HG03108 (cell line): ENCODE measurements at regions not wholly inside any gene's neighbourhood (a gene's known extent, or its start where the extent isn't known, plus 50 kb on each side); places are given as distances from the start of the nearest gene placed in this dataset.

Experiments used
- ATAC-seq: cut with Tn5 transposase; IDR thresholded peaks from one replicate; pipeline ENCODE4 v1.9.1; 2021; ENCODE audit warnings: moderate library complexity; ENCODE audit not compliant: unreplicated experiment

DNA sequence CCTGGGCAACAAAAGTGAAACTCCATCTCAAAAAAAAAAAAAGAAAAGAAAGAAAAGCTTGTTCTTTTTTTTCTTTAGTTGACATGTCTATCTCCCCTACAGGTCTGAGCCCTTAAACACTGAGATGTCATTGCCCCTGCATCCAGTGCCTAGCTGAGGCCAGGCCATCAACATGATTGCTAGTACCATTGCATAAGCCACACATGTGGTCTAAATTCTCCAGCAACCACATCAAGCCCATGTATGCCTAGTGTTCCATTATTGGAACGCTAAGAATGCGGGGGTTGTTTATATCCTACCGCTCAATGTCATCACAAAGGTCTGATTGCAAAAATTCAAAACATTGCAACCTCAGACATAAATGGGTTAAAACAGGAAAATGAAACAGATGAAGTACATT is 62.7 kb downstream of the NPTX2 start:
- ATAC-seq: no peak

DNA sequence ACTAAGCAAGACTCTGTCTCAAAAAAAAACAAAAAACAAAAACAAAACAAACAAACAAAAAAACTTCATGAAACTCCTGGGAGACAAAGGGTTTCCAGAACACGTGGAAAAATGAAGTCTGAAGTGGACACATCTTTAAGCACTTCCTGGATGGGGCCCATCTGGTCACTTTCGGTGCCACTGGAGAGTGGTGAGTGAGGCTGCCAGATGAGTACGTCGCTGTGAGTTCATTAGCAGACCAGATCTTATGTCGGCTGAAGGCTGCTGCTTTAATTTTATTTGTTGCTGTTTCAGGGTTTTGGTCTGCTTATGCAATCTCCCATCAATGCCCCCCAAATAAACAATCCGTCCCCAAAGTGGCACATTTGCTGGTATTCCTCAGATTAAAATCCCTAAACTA is 64.4 kb downstream of the NPTX2 start:
- ATAC-seq: no peak

DNA sequence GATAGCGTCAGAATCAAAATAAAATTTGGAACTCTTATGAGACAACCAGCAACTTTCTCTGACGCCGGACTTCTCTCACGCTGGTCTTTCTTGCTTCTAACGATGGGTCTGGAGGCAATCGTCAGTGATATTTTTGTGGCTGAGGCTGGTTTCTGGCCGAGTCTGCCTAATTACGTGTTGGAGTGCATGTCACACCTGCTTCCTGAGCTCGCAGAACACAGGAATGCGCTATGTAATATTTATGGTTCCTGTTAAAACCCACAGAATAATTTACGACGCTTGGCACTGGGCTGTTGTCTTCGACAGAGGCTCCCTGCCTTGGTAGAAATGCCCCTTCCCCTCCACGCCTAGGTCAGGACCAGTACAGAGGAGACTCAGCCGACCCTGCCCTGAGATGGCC is 64.9 kb downstream of the NPTX2 start:
- no peak for ATAC-seq

DNA sequence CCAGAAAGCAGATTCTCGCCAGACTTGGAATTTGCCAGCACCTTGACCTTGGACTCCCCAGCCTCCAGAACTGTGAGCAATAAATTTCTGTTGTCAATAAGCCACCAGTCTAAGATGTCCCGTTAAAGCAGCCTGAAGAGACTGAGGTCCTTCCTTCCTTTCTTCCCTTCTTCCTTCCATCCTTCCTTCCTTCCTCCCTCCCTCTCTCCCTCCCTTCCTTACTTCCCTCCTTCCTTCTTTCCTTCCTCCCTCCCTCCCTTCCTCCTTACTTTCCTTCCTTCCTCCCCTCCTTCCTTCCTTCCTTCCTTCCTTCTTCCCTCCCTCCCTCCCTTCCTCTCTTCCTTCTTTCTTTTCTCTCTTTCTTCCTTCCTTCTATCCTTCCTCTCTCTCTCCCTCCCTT is 66.4 kb downstream of the NPTX2 start:
- no peak for ATAC-seq

DNA sequence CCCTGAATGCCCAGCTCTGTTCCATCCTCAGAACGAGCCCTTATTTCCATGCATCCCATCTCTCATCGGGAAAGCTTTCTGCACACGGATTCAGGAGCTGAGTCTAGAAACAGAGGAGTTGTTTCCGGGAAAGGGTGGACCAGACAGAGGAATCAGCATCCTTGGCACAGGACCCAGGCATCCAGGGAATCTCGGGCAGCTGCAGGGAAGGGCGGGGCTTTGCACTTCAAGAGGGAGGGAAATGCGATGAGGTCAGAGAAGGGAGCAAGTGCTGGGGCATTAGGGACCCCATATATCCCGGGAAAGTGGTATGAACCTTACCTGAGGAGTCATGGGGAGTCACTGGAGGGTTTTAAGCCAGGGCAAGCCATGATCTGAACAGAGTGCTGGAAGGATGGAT is 68.5 kb downstream of the NPTX2 start:
- no peak for ATAC-seq

DNA sequence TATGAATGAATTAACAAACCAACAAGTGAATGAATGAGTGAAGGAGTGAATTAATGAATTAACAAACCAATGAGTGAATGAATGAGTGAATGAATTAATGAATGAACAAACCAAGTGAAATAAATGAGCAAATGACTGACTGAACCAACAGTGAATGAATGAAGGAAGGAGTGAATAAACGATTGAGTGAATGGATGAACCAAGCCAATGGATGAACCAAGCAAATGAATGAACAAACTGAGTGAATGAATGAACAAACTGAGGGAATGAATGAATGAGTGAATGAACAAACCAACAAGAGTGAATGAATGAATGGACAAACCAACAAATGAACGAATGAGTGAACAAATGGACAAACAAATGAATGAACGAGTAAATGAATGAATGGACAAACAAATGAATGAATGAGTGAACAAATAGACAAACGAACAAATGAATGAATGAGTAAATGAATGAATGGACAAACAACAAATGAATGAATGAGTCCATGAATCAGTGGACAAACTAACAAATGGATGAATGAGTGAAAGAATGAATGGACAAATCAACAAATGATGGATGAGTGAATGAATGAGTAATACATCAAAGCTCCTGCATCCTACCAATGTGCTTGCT is 69.5 kb downstream of the NPTX2 start:
- no peak for ATAC-seq

DNA sequence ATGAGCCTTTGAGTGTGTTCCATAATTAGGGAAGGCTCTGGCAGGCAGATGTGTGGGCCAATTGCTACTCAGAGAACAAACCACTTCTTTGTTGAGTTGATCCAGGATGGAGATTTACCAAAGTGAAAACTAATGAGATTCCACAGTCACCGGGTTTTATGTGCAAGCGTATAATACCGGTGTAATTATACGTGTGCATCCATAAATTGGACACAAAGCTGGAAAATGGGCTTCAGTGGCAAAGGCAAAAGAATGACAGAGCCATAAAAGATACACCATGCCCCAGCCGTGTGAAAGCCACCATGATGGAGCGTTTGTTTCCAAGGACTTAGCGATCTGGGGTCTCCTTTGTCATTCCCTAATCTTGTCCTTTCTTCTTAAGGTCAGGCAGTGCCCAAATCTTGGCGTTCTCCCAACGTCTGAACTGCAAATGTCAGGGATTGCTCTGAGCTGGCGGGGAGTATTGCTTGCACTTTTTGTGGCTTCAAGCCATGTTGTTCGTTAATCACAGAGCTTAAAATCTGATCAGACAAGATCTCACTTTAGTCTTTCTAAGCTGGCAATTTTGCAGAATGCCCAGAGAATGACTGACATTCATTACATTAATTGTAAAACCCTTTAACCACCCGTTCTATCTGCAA is 70.1 kb downstream of the NPTX2 start:
- ATAC-seq: no peak

DNA sequence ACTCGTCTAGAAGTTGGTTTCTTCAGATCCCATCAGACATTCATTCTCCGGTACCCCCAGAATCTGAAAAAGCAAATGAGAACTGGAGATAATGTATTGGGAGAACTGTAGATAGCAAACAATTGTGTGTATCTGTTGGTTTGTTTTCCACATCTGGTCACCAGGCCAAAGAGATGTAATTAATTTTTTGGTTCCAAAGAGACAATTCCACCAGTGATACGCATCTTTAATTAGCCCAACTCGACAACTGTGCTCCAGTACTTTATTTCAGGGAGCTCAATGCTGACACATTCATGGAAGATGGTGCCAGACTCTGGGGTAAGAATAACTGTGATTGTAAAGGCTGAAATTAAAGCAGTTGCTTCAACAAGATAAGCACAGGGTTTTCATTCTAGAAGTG is 74.5 kb downstream of the NPTX2 start:
- ATAC-seq: no peak

DNA sequence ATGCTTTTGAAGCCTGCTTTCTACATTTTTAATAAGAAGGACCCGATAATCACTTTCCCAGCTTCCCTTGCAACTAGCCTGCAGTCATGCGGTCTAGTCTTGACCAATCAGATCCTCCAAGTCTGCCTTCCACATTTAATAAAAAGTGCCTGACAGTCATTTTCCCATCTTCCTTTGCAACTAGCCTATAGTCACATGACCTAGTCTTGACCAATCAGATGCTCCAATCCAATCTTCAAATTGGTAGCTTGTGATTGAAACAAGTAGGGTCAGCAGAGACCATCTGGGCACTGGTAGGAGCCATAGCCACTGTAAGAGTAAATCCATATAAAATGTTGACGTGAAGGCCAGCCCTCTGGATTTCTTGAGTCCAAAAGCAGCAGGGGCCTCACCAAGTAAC is 80.0 kb downstream of the NPTX2 start:
- ATAC-seq: no peak

DNA sequence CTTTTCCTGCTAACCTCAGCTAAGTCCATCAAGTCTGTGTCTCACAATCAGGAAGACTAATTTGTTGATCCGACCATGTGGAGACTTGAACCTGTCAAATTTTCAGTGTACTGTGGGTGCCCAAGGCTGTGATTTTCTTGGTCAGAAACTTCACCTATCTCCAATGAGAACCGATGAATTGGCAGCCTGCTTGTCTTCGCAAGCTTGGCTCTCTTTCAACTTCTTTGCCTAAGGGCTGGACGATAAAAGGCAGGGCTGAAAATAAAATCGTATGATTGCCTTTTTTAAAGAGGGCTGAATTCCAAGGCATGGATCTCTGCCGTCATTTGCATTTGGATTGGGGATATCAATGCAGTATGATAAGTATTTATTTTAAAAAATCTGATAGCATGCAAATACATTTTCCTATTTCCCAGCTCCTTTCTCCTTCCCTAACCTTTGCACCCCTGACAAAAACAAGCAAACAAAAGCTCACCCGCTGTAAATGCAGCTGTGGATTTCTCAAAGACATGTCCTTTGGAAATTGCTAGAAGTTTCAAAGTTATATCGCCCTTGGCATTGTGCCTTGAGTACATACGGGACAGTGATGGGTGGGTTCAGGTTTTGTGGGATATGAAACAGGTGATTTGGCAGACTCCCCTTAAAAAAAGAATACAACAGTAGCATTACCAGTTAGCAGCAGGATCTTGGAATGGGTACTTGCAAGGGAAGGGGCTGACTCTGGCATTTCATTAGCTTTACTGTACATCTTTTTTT is 80.6 kb downstream of the NPTX2 start:
- ATAC-seq: no peak

DNA sequence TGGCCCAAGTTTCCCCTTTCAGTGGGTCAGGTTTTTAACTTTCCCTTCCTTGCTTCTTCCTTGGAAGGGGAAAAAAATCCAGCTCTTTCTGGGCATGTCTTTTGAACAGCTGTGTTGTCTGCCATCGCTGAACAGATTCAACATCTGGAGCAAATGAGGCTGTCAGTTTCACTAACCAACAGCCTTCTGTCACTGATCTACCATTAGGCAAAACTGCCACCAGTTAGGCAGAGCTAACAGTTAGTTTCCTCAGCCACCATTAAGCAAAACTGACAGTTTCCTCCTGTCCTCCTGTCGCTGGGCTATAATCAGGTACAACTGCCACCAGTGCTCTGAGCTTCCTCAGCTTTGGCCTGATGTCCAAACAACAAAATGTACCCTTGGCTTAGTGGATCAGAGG is 81.9 kb downstream of the NPTX2 start:
- ATAC-seq: no peak

DNA sequence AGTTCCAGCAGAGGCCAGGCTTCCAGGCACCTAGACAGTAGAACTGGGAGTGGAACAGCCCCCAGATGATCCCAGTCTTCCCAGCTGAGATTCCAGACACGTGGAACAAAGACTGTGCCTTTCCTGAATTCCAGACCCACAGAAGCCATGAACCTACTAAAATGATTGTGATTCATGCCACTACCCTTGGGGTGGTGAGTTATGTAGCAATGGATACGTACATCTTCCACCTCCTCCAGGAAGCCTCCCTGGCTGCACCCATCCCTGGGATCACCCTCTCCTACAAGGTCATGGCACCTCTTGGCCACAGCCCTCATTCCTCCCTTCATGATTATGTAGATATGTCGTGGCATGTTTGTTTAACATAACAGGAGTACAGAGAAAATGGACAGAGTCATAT is 83.4 kb downstream of the NPTX2 start:
- no peak for ATAC-seq

DNA sequence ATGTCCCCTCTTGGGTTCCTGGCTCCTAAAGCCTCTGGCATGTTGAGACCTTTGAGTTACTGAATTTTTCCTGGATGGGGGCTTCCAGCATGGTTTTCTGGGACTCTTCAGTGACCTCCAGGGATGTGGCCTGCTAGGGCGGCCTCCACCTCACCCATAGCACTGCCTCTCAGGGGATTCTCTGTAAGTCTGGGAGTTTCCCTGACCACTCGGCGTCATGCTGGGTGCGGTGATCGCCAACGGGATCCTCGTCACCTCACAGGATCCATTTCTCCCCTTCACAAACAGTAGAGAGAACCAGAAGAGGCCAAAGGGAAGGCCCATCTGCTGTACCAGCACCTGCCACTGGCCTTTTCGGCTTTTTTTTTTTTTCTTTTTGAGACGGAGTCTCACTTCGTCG is 84.3 kb downstream of the NPTX2 start:
- ATAC-seq: no peak

DNA sequence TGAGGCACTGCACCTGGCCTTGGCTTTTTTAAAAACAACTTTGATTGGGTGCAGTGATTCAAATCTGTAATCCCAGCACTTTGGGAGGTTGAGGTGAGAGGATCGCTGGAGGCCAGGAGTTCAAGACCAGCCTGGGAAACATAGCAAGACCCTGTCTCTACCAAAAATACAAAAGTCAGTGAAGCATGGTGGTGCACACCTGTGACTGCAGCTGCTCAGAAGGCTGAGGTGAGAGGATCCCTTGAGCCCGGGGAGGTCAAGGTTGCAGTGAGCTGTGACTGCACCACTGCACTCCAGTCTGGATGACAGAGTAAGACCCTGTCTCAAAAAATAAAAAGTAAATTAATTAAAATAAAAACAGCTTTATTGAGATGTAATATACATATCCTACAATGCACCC is 84.9 kb downstream of the NPTX2 start:
- no peak for ATAC-seq

DNA sequence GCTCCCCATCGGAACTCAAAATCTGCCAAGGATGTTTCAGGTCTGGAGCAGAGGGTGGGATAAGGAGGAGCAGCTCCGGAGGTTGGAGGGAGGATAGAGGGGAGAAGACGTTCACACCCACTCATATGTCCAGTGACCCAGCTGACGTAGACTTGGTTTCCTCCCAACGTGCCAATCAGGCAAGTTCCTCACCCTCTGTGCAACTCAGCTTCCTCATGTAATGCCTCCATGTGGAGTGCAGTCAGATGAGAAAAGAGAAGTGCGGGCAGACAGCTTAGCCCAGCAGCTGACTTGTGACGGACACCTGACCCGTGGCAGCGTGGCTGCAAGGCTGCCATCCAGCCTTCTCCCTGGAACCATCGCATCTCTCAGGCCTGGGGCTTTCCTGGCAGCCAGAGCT is 86.8 kb downstream of the NPTX2 start:
- ATAC-seq: no peak

DNA sequence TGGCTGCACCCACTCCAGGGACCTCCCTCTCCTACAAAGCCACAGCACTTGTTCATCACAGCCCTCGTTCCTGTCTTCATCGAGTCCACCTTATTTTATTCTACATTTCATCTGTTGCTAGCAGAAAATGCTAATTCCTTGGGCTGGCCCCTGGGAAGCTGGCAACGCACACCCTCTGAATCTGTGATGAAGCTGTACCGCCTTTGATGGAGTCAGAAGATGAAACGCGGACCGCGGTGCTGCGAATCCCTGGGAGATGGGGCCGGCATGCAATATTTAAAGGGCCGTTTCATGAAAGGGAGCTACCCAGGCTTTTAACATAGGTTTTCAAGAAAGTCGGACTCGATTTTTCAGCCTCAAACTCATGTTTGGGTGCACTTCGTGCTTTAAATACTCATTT is 88.5 kb downstream of the NPTX2 start:
- no peak for ATAC-seq

DNA sequence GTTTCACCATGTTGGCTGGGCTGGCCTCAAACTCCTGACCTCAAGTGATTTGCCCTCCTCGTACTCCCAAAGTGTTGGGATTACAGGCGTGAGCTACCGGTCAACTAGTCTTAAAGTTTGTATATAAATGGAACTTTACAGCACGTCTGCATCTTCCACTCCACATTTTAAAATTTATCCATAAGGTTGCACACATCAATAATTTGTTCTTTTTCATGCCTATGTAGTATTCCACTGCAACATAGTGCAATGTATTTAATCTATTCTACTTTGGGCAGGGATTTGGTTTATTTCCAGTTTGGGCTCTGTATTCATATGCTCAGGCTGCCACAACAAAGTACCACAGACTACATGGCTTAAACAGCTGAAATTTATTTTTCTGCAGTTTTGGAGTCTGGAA is 90.0 kb downstream of the NPTX2 start:
- no peak for ATAC-seq

DNA sequence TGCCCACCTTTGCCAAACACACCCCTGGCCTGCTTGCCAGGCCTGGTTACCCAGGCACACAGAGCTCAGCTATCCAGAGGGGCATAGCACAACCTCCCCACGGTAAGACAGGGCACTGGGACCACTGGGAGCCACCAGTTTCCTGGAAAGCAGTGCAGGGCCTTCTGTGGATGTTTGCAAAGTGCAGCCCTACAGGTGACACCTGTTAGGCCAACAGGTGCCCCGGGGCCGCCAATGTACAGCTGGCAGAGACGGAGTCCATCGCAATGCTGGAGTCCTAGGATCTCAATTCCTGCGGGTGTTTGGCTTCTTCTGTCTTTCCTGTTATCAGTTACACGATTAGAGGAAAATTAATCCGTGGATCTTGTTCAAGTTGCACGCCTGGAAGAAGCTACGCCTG is 94.9 kb downstream of the NPTX2 start:
- ATAC-seq: no peak

DNA sequence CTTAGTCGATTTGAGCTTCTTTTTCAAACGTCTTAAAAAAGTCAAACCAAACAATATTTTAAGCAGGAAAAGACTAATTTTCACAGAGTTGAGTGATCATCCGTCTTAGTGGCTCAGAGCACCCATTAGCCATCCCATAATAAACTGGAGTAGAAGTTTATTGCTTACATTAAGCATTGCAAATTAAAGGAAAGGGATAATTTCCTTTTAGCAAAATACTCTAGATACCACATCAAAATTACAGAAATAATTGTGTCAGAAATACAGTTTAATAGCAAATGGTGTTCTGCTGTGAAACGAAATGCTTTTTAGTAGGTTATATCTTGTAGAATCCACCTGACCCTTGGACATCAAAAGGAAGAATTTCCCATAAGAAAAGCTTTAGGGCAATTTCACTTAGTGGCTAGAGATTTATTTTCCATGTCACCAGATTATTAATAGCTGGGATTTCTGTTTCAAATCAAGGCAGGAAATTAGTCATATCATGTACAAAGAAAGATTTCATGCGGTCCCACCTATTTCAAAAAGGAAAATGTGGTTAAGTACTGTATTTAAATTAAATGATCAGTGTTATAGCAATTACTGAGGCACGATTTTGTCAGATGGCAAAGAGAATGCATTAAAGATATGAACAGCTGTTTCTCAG is 96.2 kb downstream of the NPTX2 start:
- no peak for ATAC-seq

DNA sequence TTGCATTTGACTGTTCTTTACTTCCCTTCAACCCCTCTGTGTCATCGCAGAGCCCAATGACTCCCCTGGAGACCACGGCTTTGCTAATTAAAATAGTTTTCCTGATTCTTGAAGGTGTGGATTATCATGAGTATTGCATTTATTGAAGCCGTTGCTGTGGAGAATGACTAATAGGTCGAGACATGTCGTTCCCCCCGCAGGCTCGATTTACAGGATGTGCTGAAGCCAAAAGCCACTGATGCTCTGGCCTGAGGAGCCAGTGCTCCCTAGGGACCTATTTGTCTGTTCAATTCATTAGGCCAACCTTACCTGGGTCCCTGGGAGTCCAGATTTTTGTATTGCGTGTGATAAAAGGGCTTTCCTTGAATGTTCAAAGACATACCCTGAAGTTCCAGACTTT is 102.3 kb downstream of the NPTX2 start:
- no peak for ATAC-seq

DNA sequence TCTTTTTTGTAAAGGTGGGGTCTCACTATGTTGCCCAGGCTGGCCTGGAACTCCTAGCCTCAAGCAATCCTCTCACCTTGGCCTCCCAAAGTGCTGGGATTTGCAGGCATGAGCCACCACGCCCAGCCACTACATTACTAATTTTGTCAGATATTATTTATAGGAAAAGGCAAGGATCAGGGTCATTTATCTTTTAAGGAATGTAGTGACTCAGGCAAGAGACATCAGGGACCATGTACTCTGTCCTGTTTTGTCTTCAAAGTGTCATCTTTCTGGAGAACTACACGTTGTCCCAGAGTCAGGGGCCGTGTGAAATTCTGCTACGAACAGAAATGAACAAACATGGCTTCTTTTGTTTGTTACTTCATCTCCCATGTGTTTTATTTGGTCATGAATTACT is 105.3 kb downstream of the NPTX2 start:
- ATAC-seq: no peak

DNA sequence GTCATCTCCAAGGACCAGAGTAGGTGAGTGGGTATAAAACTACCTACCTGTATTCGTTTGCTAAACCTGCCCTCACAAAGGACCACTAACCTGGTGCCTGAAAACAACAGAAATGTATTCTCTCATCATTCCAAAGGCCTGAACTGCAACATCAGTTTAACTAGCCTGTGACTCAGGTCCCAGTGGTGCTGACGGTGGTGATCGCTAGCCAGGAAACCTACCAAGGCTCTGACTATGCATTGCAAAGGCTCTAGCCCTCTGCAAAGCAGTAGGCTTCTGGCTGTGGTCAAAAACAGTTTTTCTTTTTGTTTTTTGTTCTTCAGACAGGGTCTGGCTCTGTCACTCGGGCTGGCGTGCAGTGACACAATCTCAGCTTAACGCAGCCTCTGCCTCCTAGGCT is 107.5 kb downstream of the NPTX2 start:
- no peak for ATAC-seq
